ENCODE measurements at regions not wholly inside any gene's neighbourhood (a gene's known extent, or its start where the extent isn't known, plus 50 kb on each side); places are given as distances from the start of the nearest gene placed in this dataset.

DNA sequence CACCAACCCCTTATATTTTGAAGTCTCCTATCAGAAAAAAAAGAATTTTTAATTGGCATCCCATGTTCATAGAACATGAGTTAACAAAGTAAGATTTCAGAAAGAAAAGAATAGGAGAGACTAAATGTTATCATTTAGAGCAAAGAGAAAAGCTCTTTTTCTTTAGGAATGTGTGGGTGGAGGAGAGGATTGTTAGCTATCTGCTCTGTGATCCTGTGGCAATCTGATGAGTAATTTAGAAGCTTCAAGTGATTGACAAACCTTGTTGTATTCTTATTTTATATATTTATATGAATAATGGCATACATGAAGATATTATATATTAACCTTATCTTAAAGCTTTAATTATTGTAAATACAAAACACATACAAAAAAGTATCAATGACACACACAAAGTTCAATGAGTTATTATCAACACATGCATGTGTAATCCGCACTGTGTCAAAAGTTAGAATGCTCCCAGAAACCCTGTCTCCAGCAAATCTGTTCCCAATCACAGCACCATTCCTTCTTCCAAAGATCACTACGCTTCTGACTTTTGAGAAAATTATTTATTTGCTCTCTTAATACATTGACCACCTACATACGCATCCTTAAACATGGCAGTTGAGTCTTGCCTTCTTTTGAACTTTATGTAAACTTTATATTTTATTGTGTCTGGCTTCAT is 907.4 kb downstream of the MCTP2 start:
- TF ChIP-seq, protein P1, sequence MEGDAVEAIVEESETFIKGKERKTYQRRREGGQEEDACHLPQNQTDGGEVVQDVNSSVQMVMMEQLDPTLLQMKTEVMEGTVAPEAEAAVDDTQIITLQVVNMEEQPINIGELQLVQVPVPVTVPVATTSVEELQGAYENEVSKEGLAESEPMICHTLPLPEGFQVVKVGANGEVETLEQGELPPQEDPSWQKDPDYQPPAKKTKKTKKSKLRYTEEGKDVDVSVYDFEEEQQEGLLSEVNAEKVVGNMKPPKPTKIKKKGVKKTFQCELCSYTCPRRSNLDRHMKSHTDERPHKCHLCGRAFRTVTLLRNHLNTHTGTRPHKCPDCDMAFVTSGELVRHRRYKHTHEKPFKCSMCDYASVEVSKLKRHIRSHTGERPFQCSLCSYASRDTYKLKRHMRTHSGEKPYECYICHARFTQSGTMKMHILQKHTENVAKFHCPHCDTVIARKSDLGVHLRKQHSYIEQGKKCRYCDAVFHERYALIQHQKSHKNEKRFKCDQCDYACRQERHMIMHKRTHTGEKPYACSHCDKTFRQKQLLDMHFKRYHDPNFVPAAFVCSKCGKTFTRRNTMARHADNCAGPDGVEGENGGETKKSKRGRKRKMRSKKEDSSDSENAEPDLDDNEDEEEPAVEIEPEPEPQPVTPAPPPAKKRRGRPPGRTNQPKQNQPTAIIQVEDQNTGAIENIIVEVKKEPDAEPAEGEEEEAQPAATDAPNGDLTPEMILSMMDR (IDR thresholded peaks at IDR 0.05), result no peak
- TF ChIP-seq, protein P2, sequence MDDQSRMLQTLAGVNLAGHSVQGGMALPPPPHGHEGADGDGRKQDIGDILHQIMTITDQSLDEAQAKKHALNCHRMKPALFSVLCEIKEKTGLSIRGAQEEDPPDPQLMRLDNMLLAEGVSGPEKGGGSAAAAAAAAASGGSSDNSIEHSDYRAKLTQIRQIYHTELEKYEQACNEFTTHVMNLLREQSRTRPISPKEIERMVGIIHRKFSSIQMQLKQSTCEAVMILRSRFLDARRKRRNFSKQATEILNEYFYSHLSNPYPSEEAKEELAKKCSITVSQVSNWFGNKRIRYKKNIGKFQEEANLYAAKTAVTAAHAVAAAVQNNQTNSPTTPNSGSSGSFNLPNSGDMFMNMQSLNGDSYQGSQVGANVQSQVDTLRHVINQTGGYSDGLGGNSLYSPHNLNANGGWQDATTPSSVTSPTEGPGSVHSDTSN (IDR thresholded peaks at IDR 0.05), result no peak
